Left colon (tissue), 2 donors: ENCODE measurements at regions not wholly inside any gene's neighbourhood (a gene's known extent, or its start where the extent isn't known, plus 50 kb on each side); places are given as distances from the start of the nearest gene placed in this dataset.

ENCODE experiments used
- ATAC-seq: fragments of 200-7000 bp; cut with Tn5 transposase; one replicate; pipeline ENCODE4 v1.9.1; 2020; ENCODE audit warnings: mild to moderate bottlenecking, moderate library complexity
- DNase-seq, 2 donors: peaks; one replicate each; pipeline ENCODE4 v3.0.0-alpha.2; 2020
- intact Hi-C, 2 donors: fragments of 100-400 bp; cut with DNase I in 1 of 2; cut with micrococcal nuclease in 1 of 2; formaldehyde crosslinking; loops; one replicate each; pipeline versions ENCODE4 v1.11.2 to v1.14.0; 2022; cut with DNase I, micrococcal nuclease
- donor health status: DM: no; HTN: no; CAD: no.
- donor health status: DM: yes; HTN: yes; CAD: no.

GRCh38 chr6:2410656-2411380 lies 165.4 kb upstream of the GMDS start:
- DNase-seq: no peak
- ATAC-seq: no peak
- intact Hi-C loops: no loop called here

GRCh38 chr6:2407525-2407924 lies 162.1 kb upstream of the GMDS start:
- intact Hi-C loops: no loop called here
- ATAC-seq (no peak), DNase-seq (no peak)

GRCh38 chr6:2404211-2404929 lies 159.0 kb upstream of the GMDS start:
- no peak for DNase-seq

GRCh38 chr6:2403546-2403945 lies 158.1 kb upstream of the GMDS start:
- DNase-seq (peak; percentile 72 to 81), ATAC-seq (peak; percentile 97)
- intact Hi-C loops: no loop called here

More at GRCh38 chr6:2404211-2404929, 159.0 kb upstream of the GMDS start:
- peak; percentile 45 for ATAC-seq
- intact Hi-C loops: no loop called here

GRCh38 chr6:2396846-2397630 lies 151.6 kb upstream of the GMDS start:
- DNase-seq: peak in 1 of 2 donors; percentile 14
- intact Hi-C loops: no loop called here
- no peak for ATAC-seq

- no peak for ATAC-seq
- DNase-seq: no peak
- intact Hi-C loops: no loop called here
Measured at GRCh38 chr6:2396042-2396657, 150.7 kb upstream of the GMDS start.

- DNase-seq (no peak), ATAC-seq (no peak)
- intact Hi-C loops: no loop called here
Measured at GRCh38 chr6:2388554-2389324, 143.3 kb upstream of the GMDS start.

- ATAC-seq (no peak), DNase-seq (no peak)
- intact Hi-C loops: no loop called here
Measured at GRCh38 chr6:2387445-2387844, 142.0 kb upstream of the GMDS start.

GRCh38 chr6:2385471-2385983 lies 140.1 kb upstream of the GMDS start:
- peak; percentile 52 for ATAC-seq
- intact Hi-C loops: no loop called here
- no peak for DNase-seq

GRCh38 chr6:2384528-2384927 lies 139.1 kb upstream of the GMDS start:
- ATAC-seq: no peak
- intact Hi-C loops: no loop called here

GRCh38 chr6:2381872-2382661 lies 136.7 kb upstream of the GMDS start:
- ATAC-seq (no peak), DNase-seq (no peak)
- intact Hi-C loops: no loop called here

More at GRCh38 chr6:2384528-2384927, 139.1 kb upstream of the GMDS start:
- no peak for DNase-seq

GRCh38 chr6:2378891-2379652 lies 133.7 kb upstream of the GMDS start:
- no peak for ATAC-seq
- no peak for DNase-seq
- intact Hi-C loops: no loop called here

GRCh38 chr6:2378046-2378657 lies 132.7 kb upstream of the GMDS start:
- DNase-seq (no peak), ATAC-seq (no peak)
- intact Hi-C loops: no loop called here

- ATAC-seq (peak; percentile 95), DNase-seq (peak; percentile 38 to 44)
- intact Hi-C loops: no loop called here
Measured at GRCh38 chr6:2376429-2377355, 131.3 kb upstream of the GMDS start.

GRCh38 chr6:2375443-2375842 lies 130.0 kb upstream of the GMDS start:
- DNase-seq (no peak), ATAC-seq (no peak)
- intact Hi-C loops: no loop called here
